GM18858 (cell line): ENCODE measurements at regions not wholly inside any gene's neighbourhood (a gene's known extent, or its start where the extent isn't known, plus 50 kb on each side); places are given as distances from the start of the nearest gene placed in this dataset.
"Not testable (repeated sequence)": the region's sequence is repeated elsewhere in the genome, so short reads cannot be mapped to it uniquely, and the experiment has no call there.

ENCODE experiments used
- ATAC-seq: cut with Tn5 transposase; IDR thresholded peaks from one replicate; pipeline ENCODE4 v1.9.1; 2021; ENCODE audit not compliant: unreplicated experiment

DNA sequence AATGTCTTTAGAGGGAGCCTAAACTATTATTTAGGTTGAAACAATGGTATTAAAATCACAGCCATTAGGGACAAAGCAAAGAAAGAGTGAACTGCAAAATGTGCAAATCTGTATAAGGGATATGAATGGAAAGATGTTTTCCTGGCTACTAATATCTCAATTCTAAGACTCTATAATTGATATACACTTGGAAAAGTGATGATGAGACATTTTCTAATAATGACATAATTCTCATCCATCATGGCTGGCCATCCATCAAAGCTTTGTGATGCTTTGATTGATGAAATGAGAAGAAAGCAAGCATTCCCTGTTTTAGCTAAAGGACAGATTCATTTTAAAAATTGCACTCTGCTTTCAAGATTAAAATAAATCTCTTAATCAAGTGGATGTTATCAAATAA, 965.5 kb upstream of the IGFBP7 start:
- ATAC-seq, result no peak

DNA sequence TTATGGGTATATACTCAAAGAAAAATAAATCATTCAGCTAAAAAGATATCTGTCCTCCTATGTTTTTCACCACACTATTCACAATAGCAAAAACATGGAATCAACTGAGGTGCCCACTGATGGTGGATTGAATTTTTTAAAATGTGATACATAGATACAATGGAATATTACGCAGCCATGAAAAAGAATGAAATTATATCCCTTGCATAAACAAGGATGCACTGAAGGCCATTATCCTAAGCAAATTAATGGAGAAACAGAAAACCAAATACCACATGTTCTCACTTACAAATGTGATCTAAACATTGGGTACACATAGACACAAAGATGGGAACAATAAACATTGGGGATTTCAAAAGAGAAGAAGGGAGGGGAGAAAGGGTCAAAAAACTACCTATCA, 964.2 kb upstream of the IGFBP7 start:
- ATAC-seq, result no peak

DNA sequence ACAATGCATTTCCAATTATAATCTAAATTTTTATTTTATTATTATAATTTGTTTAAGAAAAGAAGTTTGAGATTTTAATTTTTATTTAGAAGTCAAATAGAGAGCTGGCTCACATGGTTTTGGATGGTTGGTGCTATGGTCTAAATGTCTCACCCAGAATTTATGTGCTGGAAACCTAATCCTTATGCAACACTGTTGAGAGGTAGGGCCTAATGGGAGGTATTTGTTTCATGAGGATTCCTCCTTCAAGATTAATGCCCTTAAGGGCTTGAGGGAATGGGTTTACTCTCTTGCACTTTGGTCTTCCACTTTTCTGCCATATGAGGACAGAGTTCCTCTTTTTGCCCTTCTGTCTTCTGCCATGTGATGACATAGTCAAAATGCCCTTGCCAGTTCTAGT, 960.5 kb upstream of the IGFBP7 start:
- ATAC-seq, result no peak

DNA sequence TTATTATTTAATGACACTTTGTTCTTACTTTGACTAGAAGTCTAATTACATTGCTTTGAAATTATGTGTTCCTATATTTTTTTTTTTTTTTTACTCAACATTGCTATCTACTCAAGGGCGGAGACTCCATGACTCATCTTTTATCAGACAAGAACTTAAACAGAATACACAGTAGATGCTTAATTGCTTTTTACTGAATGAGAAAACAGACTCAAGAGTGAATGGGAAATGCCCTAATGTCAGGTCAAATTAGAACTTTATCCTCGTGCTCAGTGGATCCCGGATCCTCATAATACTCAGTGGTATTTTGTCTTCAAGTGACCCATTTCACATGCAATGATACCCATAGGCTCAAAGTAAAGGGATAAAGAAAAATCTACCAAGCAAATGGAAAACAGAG, 954.5 kb upstream of the IGFBP7 start:
- ATAC-seq, result no peak

DNA sequence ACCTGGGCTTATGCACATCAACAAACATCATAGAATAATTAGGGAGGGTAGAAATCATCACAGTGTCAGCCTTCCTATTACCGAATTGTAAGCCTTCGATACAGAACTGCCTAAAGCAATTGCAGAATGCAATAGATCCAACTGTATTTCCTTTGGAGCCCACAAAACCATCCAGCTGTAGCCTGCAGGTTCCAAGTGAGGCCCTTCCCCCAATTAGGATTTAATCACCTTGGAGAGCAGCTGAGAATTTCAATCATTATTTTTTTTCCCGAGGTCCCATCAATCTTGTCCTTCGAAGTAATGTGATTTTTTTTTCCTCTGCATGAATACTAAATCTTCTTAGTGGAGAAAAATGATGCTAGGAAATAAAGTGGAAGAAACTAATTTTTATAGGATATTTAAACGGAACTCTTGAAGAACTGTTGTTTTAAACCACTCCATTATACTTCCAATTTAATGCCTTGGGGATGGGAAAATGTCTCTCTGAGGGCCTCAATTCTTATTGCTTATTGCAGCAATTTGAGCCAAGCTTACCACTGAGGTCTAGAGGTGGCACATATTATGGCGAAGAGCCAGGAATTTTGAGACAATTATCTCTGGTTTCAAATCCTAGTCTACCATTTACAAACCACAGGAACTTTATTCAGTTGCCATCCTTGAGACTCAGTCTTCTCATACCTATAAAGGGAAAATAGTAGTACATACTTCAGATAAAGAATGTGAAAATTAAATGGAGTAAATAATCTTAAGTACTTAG, 953.4 kb upstream of the IGFBP7 start:
- ATAC-seq, result no peak

DNA sequence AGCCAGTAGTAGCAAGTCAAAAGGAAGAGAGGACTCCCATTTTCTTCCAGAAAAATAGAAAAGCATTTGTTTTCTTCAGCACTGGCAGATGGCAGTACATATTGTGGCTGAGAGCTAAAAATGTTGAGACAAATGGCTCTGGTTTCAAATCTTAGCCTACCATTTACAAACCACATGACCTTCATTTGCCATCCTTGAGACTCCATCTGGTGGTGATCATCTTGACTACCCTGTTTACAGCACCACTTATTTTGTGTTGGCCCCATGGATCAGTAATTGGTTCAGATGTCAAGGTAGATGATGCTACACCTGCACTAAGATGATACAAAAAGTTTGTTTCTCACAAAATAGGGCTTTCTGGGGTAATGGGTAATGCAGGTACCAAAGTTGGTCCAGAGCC, 951.8 kb upstream of the IGFBP7 start:
- no peak for ATAC-seq

DNA sequence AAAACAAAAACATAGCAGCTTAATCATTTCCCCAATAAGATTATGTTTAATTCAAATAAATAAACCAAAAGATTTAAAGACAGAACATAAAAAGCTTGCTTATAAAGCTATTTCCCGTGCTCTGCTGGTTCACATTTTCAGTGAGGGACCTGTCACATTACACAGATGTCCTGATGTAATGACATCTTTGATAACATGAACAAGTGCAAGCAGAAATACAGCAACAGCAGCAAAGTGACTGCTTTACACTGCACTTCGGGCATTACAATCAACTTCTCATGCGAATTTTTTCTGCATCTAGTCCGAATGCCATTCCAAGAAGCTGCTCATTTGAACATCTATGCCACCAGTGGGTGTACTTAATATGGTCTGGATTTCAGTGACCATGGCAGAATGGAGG, 940.3 kb upstream of the IGFBP7 start:
- no peak for ATAC-seq

DNA sequence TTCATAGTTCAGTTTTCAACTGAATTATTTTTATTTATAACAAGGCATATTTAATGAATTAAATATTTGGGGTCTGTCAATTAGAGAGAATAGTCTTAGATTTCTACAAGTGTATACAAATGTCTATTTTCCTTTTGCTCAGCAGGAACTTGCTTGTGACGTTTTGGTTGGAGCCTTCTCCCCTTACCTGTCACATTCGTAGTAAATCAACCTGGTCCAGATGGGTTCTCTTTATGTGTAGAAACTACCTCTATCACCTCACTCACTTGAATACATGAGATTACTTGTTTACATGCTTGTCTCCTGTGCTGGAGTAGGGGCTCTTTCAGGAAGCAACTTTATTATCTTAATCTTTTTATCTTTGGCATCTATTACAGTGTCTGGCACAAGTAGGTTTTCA, 938.3 kb upstream of the IGFBP7 start:
- ATAC-seq, result no peak

DNA sequence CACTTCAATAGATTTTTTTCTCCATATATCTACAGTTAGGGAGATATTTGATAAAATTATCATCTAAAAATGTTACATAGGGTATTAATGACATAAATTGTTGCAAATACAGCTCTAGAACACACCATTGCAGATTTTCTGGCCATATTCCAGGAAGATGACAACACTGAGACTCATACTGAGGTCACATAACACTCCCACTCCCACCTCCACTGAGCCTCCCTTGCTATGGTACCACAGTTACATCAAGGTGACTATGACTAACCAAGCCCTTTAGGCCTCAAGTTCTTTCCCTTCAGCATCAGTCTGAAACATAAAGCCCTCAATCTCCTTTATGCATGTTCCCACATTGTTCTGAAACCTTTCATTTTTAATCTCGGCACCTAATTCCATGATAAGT, 932.0 kb upstream of the IGFBP7 start:
- no peak for ATAC-seq

DNA sequence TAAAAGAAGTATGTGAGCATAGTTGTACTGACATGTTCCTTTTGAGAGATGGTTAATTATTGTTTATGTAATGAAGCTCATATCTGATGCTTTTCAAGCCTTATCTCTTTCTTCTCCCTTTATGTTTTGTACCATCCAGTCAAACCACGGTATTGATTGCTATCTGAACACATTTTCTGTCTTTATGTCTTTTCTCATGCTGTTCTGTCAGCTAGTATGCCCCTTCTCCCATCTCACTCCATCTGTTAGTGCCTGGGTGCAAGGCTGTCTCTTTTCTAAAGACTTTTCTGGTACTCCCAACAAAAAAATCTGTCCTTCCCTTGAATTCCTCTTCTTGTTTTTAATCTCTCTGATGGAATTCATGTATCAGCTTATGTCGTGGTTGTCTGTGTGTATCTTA, 883.8 kb upstream of the IGFBP7 start:
- no peak for ATAC-seq

DNA sequence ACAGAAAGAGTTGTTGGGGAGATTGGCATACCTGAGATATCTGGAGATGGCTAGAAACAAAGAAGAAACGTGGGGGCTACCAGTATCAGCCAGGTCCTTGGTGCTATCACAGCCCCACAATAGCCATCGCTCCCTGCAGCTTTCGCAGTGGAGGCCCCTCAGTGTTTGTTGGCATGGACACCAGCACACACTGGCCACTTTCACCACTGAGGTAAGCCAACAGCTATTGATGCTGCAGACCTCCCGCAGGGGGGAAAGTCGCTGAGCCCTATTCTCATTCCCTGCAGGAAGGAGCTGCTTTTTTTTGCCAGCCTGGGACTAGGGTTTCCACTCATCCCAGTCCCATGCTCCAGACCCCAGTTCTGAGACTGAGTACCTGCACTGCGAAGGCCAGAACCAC, 879.2 kb upstream of the IGFBP7 start:
- no peak for ATAC-seq

DNA sequence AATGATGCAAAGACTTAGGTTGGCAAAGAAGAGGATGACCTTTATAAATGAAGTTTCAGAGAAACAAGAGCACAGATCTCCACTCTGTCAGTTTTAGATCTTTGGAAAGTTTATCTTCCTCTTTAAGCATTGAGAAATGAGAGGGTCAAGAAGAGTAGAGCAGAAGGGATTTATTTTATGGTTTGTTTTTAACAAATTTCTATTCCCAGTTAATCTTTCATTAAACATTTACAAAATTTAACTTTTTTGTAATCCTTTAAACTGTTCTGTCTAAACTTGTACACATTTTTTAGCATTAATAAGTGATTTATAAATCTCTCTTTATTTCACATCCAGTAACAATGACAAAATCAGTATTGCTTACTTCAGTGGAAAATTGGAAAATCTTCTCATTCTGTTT, 875.0 kb upstream of the IGFBP7 start:
- ATAC-seq, result no peak

DNA sequence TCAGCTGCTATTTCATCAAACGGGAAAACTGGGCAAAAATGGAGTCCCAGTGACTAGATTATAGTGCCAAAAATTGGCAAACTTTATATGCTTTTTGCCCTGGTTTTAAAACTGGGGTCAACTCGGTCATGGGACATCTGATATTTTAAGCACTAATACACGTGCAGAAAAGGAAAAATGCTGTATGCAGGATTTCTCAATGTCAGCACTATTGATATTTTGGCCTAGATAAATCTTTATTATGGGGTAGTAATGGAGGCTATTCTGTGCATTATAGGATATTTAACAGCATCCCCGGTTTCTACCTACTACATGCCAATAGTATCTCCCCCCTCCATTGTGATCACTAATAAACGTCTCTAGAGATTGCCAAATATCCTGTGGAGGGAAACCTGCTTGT, 870.9 kb upstream of the IGFBP7 start:
- no peak for ATAC-seq

DNA sequence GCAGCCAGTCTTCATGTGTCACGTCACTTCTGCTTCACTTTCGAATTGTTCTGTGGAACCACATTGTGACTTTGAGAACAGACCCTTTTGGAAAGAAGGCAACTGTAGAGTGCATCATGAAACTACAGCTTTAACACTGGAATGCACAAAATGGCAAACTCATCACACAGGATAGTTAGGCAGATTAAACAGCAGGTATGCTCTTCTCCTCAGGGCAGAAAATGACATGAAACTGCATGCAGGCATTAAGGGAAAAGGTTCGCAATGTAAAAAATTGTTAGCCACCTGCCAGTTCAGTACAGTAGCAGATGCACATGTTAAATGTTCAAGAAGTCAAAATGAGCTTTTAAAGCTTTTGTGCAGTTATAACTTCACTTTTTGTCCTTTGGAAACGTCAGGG, 864.6 kb upstream of the IGFBP7 start:
- ATAC-seq, result no peak

DNA sequence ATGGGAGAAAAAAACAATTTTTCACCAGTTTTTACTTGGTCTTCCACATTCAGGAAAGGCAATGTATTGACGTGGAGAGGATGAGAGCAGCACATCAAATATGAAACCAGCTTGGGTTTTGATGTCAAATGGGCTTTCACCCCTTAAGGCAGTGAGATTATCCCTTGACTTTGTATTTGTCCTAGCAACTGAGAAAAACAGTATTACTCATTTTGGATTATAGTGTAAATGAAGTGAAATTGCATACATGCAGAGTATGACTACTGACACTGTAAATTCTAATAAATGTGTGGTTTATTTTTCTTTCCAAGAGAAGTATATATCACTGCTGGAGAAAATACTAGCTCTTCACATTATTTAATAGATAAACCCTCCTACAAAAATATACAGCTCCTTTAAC, 863.6 kb upstream of the IGFBP7 start:
- ATAC-seq, result no peak

DNA sequence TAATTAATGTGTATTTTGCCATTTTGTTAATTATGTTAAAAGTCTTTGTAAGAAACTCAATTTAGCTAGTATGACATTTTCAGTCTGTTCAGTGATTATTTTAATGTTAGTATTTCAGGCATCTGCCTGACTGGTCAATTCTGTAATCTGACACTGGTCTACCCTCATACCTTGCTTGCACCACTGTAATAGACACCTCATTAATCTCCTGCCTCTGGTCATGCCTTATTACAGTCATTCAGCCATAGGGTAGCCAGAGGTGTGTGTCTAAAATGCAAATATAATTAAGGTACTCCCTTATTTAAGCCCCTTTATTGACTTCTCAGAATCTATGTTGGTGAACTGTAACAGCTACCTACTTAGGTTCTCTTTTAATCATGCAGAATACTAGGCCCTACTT, 861.1 kb upstream of the IGFBP7 start:
- ATAC-seq, result no peak

DNA sequence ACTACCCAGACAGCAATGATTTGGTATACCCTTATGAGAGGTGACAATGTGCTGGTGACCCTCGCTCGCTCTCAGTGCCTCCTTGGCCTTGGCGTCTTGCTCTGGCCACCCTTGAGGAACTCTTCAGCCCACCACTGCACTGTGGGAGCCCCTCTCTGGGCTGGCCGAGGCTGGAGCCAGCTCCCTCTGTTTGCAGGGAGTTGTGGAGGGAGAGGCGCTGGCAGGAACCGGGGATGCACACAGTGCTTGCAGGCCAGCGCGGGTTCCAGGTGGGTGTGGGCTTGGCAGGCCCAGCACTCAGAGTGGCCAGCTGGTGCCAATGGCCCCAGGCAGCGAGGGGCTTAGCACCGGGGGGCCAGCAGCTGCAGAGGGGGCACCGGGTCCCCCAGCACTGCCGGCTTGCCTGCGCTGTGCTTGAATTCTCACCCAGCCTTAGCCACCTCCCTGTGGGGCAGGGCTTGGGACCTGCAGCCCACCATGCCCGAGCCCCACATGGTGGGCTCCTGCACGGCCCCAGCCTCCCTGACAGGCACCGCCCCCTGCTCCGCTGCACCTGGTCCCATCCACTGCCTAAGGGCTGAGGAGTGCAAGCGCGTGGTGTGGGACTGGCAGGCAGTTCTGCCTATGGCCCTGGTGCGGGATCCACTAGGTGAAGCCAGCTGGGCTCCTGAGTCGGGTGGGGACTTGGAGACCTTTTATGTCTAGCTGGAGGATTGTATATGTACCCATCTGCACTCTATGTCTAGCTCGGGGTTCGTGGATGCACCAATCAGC, 857.0 kb upstream of the IGFBP7 start:
- ATAC-seq, result no peak

DNA sequence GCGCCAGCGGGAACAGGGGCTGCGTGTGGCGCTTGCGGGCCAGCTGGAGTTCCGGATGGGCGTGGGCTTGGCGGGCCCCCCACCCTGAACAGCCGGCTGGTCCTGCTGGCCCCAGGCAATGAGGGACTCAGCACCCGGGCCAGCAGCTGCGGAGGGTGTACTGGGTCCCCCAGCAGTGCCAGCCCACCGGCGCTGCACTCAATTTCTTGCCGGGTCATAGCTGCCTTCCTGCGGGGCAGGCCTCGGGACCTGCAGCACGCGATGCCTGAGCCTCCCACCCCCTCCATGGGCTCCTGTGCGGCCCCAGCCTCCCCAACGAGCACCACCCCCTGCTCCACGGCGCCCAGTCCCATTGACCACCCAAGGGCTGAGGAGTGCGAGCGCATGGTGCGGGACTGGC, 855.2 kb upstream of the IGFBP7 start:
- not testable (repeated sequence) for ATAC-seq

DNA sequence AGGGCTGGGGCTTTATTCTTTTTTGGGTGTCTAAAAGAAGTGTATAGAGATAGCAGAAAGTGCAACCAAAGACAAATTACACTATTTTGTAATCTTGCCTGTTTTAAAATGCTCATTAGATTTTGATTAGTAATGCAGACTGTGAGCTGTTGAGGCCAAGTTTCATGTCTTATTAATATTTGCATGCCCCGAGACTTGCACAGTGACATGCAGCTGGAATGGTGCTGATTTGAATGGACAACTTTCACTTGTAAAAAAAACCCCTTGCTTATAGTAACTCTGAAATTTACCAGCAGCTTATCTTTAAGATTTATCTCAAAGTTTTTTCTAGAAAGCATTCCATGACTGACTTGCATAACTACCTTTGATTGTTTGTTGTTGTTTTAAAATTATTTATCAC, 835.1 kb upstream of the IGFBP7 start:
- ATAC-seq, result no peak

DNA sequence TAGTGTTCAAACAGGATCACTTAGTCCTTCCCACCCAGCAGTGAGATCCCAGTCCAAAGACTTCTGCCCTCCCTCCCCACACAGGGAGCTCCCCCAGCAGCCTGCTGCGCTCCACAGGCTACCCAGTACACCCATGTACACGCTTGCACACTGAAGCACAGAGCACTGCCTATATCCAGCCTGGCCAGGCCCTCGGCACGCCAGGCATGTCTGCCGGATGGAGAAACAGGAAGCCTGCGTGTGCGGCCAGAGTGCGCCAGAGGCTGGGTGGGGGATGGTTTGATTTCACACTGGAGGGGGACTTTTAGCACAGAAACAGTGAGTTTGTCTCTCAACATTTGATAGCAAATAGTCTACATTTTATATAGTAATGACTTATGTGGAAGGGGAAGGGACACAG, 833.5 kb upstream of the IGFBP7 start:
- ATAC-seq, result no peak

DNA sequence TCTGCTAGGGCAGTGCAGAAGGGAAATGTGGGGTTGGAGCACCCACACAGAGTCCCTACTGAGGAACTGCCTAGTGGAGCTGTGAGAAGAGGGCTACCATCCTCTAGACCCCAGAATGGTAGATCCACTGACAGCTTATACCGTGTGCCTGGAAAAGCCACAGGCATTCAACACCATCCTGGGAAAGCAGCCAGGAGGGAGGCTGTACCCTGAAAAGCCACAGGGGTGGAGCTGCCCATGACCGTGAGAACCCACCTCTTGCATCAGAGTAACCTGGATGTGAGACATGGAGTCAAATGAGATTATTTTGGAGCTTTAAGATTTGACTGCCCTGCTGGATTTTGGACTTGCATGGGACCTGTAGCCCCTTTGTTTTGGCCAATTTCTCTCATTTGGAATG, 827.1 kb upstream of the IGFBP7 start:
- not testable (repeated sequence) for ATAC-seq

DNA sequence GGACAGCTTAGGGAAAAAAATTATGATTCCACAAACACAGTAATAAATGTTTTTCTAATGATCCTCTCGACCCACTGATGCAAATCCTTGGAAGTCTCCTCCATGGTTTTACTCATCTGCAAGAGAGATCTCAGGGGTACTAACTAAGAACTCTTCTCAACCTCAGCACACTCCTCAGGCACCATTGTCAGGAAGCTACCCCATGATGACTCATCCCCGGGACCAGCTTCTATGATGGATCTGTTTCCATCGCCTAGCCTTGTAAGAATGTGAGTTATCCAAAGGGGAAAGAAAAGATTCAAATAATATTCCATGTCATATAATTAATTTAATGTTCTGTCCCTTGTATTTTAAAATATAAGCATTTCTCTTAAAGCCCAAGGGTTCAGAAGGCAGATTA, 816.1 kb upstream of the IGFBP7 start:
- no peak for ATAC-seq

DNA sequence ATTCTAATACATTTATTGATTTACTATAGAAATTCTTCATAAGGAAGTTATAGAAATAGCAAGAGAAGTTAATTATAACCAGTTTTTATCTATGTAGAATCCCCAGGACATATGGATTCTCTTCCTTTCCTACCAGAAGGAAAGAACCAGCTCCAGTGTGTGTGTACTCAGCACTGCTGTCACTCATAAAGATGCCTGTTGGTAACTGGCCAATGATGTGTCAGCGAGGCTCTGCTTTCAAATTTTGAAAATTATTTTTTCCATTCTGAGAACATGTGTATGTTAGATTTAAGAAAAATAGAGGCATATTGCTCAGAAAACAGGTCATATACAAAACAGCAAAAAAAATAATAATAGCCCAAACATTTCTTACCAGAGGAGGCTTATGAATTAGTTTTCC, 814.8 kb upstream of the IGFBP7 start:
- ATAC-seq, result no peak
